WERI-Rb-1 (cell line): ENCODE measurements at regions not wholly inside any gene's neighbourhood (a gene's known extent, or its start where the extent isn't known, plus 50 kb on each side); places are given as distances from the start of the nearest gene placed in this dataset.

ENCODE experiments used
- DNase-seq: peaks from one replicate; pipeline ENCODE4 v3.0.0-alpha.2; 2020
- H3K27ac ChIP-seq: fragments of 250-450 bp; sonication (Bioruptor Pico); 2 replicates; pipeline ENCODE4 v1.5.1; 2020; ENCODE audit warnings: mild to moderate bottlenecking, moderate library complexity
- H3K27me3 ChIP-seq: fragments of 250-450 bp; sonication (Bioruptor Pico); 2 replicates; pipeline ENCODE4 v1.5.1; 2021; ENCODE audit warnings: mild to moderate bottlenecking, low read depth, moderate library complexity; ENCODE audit not compliant: insufficient read depth, severe bottlenecking
- H3K36me3 ChIP-seq: fragments of 250-450 bp; sonication (Bioruptor Pico); 2 replicates; pipeline ENCODE4 v1.5.1; 2020; ENCODE audit warnings: mild to moderate bottlenecking, moderate library complexity
- H3K4me3 ChIP-seq: 2 replicates; pipeline ENCODE4 v1.5.1; 2011; ENCODE audit warnings: low read depth, mild to moderate bottlenecking, control low read depth, low read length
- H3K9me3 ChIP-seq: fragments of 250-450 bp; sonication (Bioruptor Pico); 2 replicates; pipeline ENCODE4 v1.5.1; 2021; ENCODE audit warnings: mild to moderate bottlenecking, moderate library complexity; ENCODE audit not compliant: severe bottlenecking
- TF ChIP-seq, protein P1 (sequence below): IDR thresholded peaks from 2 replicates; pipeline ENCODE4 v1.5.1; 2011; ENCODE audit warnings: low read depth, mild to moderate bottlenecking, control low read depth, inconsistent platforms, low read length

DNA sequence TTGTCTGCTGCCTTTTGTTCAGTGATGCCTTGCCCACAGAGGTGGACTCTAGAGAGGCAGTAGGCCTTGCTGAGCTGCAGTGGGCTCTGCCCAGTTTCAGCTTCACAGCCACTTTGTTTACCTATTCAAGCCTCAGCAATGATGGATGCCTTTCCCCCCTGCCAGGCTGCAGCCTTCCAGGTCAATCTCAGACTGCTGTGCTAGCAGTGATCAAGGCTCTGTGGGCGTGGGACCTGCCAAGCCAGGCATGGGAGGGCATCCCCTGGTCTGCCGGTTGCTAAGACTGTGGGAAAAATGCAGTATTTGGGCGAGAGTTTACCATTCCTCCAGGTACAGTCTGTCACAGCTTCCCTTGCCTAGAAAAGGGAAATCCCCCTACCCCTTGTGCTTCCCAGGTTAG is 175.2 kb upstream of the PBDC1 start:
- no peak overlapping the region for H3K27ac ChIP-seq
- no peak for DNase-seq
- no peaks in the 10 kb centered on the region for H3K36me3 ChIP-seq
- H3K27me3 ChIP-seq = no peaks in the 10 kb centered on the region
- TF ChIP-seq, protein P1, sequence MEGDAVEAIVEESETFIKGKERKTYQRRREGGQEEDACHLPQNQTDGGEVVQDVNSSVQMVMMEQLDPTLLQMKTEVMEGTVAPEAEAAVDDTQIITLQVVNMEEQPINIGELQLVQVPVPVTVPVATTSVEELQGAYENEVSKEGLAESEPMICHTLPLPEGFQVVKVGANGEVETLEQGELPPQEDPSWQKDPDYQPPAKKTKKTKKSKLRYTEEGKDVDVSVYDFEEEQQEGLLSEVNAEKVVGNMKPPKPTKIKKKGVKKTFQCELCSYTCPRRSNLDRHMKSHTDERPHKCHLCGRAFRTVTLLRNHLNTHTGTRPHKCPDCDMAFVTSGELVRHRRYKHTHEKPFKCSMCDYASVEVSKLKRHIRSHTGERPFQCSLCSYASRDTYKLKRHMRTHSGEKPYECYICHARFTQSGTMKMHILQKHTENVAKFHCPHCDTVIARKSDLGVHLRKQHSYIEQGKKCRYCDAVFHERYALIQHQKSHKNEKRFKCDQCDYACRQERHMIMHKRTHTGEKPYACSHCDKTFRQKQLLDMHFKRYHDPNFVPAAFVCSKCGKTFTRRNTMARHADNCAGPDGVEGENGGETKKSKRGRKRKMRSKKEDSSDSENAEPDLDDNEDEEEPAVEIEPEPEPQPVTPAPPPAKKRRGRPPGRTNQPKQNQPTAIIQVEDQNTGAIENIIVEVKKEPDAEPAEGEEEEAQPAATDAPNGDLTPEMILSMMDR = no peak
- no peak overlapping the region for H3K4me3 ChIP-seq
- no peaks in the 10 kb centered on the region for H3K9me3 ChIP-seq

DNA sequence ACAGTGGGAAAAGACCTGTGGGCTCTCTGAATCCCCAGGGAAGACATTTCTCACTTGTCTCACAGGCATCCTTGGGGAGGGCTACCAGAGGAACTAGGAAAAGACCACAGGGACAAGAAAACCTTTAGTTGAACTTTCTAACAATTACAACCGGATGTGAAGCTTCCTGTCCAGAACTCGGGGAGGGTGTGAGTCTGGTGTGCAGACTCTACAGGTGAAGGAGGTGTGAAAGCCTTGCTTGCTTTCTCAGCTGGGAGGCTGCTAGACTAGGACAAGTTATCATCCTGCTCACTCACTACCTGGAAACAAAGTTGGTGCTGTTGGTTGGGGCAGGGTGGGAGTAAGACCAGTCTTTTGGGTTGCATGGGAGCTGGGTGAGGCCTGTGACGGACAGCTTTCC is 158.5 kb upstream of the PBDC1 start:
- DNase-seq = no peak
- Histone ChIP-seq H3K27me3 (peaks cover 45% of the 10 kb centered on the region), H3K27ac (no peak overlapping the region), H3K4me3 (no peak overlapping the region), H3K9me3 (no peaks in the 10 kb centered on the region), H3K36me3 (no peaks in the 10 kb centered on the region)
- TF ChIP-seq, protein P1 = no peak

DNA sequence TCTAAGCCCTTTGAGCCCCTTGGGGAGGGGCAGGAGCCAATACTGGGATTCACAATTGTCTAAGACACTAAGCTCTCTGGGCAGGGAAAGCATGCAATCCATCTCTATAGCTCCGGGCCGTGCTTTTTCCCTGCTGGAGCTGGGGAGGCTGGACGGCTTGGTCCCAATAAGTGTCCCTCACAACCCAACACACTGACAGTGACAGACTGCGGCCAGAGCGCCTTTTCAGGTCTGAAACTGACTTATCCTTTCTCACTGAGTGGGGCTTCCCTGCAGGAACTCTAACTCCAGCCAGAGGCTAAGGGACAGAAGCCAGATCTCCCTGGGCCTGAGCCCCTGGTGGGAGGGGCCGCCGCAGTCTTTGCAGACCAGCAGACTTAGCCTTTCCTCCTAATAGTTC is 146.6 kb upstream of the PBDC1 start:
- H3K27ac ChIP-seq = no peak overlapping the region
- TF ChIP-seq, protein P1 = no peak

DNA sequence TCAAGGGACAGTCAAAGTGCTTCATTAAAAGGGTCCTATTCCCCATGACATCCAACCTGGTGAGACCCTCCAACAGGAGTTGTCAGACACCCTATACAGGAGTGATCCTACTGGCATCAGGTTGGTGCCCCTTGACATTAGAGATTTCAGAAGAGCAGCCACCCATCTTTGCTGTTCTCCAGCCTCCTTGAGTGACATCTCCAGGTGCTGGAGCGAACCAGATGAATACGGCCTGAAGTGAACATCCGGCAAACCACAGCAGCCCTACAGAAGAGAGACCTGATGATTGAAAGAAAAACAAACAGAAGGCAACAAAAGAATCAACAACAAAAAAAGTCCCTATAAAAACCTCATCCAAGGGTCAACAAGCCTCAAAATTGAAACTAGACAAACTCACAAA is 146.1 kb upstream of the PBDC1 start:
- Histone ChIP-seq H3K36me3 (no peaks in the 10 kb centered on the region), H3K27ac (no peak overlapping the region), H3K9me3 (no peaks in the 10 kb centered on the region), H3K27me3 (peaks cover 17% of the 10 kb centered on the region), H3K4me3 (no peak overlapping the region)
- TF ChIP-seq, protein P1 = no peak
- DNase-seq = no peak

More for the DNA sequence above, 146.6 kb upstream of the PBDC1 start:
- no peaks in the 10 kb centered on the region for H3K36me3 ChIP-seq
- no peak overlapping the region for H3K4me3 ChIP-seq
- peaks cover 17% of the 10 kb centered on the region for H3K27me3 ChIP-seq
- H3K9me3 ChIP-seq = no peaks in the 10 kb centered on the region
- no peak for DNase-seq

DNA sequence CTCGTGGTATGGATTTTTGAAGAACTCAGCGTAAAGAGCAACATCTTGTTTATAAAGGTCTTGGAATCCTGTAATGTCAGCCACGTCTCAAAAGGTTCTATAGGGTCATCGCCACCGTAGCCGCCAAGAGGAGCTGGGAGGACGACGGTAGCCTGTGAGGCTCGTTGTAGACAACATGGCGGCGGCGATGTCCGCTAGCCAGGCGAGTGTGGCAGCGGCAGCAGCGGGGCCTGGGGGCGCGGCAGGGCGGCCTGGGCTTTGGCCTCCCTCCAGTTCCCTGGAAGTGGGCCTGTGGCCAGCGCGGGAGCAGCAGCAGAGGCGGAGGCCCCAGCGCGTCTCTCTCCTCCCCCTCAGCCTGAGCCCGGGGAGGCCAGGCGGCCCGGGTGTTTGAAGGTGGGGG is 143.5 kb upstream of the PBDC1 start:
- TF ChIP-seq, protein P1 = no peak
- DNase-seq = no peak
- Histone ChIP-seq H3K36me3 (no peaks in the 10 kb centered on the region), H3K27me3 (peaks cover 17% of the 10 kb centered on the region), H3K4me3 (no peak overlapping the region), H3K9me3 (no peaks in the 10 kb centered on the region), H3K27ac (no peak overlapping the region)

DNA sequence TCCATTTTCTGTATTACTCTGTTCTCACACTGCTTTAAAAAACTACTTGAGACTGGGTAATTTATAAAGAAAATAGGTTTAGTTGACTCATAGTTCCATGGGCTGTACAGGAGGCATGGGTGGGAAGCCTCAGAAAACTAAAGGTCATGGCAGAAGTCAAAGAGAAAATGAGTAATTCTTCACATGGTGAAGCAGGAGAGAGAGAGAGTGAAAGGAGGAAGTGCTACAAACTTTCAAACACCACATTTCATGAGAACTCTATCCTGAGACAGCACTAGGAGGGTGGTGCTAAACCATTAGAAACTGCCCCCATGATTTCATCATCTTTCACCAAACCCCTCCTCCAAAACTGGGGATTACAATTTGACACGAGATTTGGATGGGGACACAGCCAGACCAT is 108.0 kb upstream of the PBDC1 start:
- peaks cover 15% of the 10 kb centered on the region for H3K27me3 ChIP-seq

More for the DNA sequence above, 108.0 kb upstream of the PBDC1 start:
- Histone ChIP-seq H3K27ac (no peak overlapping the region), H3K36me3 (no peaks in the 10 kb centered on the region), H3K4me3 (no peak overlapping the region), H3K9me3 (no peaks in the 10 kb centered on the region)
- TF ChIP-seq, protein P1 = no peak
- DNase-seq = no peak
